Mesothelial cell of epicardium (in vitro differentiated cells): ENCODE measurements at regions not wholly inside any gene's neighbourhood (a gene's known extent, or its start where the extent isn't known, plus 50 kb on each side); places are given as distances from the start of the nearest gene placed in this dataset.

Experiments
- DNase-seq, 2 experiments: peaks; one replicate each; pipeline ENCODE4 v3.0.0; 2021; ENCODE audit warnings: low spot score in 2 of 2; ENCODE audit not compliant: unreplicated experiment in 2 of 2
- H3K27ac Mint-ChIP-seq: 2 replicates; pipeline ENCODE4 v1.8.0; 2021; ENCODE audit warnings: mixed read lengths
- H3K27me3 Mint-ChIP-seq: 2 replicates; pipeline ENCODE4 v1.8.0; 2021; ENCODE audit warnings: low read depth, mixed read lengths
- H3K36me3 Mint-ChIP-seq: 2 replicates; pipeline ENCODE4 v1.8.0; 2021; ENCODE audit warnings: mixed read lengths
- H3K4me1 Mint-ChIP-seq: 2 replicates; pipeline ENCODE4 v1.8.0; 2021; ENCODE audit warnings: mixed read lengths
- H3K4me3 Mint-ChIP-seq: 2 replicates; pipeline ENCODE4 v1.8.0; 2021; ENCODE audit warnings: mild to moderate bottlenecking, moderate library complexity, mixed read lengths
- H3K9me3 Mint-ChIP-seq: 2 replicates; pipeline ENCODE4 v1.8.0; 2021; ENCODE audit warnings: mixed read lengths
- CTCF ChIP-seq: fragments of 200-600 bp; sonication (generic); IDR thresholded peaks from one replicate; pipeline ENCODE4 v1.5.0; 2021; ENCODE audit warnings: antibody characterized with exemption; ENCODE audit not compliant: unreplicated experiment

DNA sequence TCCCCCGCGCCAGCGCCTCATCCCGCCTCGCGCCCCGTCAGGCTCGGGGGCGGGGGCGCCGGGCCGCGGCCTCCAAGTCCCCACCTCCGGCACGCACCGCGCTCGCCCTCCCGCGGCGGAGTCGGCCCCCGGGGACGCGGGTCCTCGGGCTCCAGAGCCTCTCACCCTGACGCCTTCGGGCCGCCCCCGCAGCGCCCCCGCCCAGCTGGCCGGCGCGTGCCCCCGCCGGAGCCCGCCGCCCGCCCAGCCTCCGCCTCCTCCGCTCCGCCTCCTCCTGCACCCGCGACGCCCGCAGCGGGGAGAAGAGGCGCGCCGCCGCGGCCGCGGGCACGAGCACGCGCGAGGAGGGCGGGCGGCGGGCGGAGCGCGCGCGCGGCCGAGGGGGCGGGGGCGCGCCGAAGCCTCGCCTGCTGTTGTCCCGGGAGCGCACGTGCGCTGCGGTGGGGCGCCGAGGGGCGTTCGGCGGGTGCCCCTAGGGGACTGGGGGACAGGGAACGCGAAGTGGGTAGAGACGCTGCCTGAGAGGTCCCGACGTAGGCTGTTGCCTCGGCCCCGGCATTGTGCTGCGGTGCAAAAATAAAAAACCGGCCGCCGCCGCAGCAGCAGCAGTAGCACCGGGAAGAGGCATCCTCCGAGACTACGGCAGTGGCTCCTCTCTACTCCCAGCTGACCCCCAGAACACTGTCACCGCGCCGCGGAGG lies 87.4 kb upstream of the ARHGAP32 start:
- no peaks in the 10 kb centered on the region for H3K36me3 Mint-ChIP-seq
- no peaks in the 10 kb centered on the region for H3K9me3 Mint-ChIP-seq
- peak overlapping the region; percentile 65 for H3K27ac Mint-ChIP-seq
- DNase-seq = peak; percentile 78 to 82
- no peak for TF ChIP-seq CTCF
- no peaks in the 10 kb centered on the region for H3K27me3 Mint-ChIP-seq
- peaks cover 58% of the 10 kb centered on the region for H3K4me1 Mint-ChIP-seq
- peak overlapping the region; percentile 77 for H3K4me3 Mint-ChIP-seq

GRCh38 chr11:129278586-129279319 lies 86.6 kb upstream of the ARHGAP32 start:
- peak overlapping the region; percentile 83 for H3K4me3 Mint-ChIP-seq
- TF ChIP-seq CTCF = no peak
- H3K27me3 Mint-ChIP-seq = no peaks in the 10 kb centered on the region
- peak in 1 of 2 experiments; percentile 43 for DNase-seq
- H3K36me3 Mint-ChIP-seq = no peaks in the 10 kb centered on the region
- no peaks in the 10 kb centered on the region for H3K9me3 Mint-ChIP-seq
- peaks cover 60% of the 10 kb centered on the region for H3K4me1 Mint-ChIP-seq
- H3K27ac Mint-ChIP-seq = peak overlapping the region; percentile 76

GRCh38 chr11:129277198-129277843 lies 85.2 kb upstream of the ARHGAP32 start:
- no peaks in the 10 kb centered on the region for H3K36me3 Mint-ChIP-seq
- H3K4me3 Mint-ChIP-seq = peak overlapping the region; percentile 83
- TF ChIP-seq CTCF = no peak
- H3K9me3 Mint-ChIP-seq = no peaks in the 10 kb centered on the region
- H3K27me3 Mint-ChIP-seq = no peaks in the 10 kb centered on the region
- H3K27ac Mint-ChIP-seq = no peak overlapping the region
- peaks cover 52% of the 10 kb centered on the region for H3K4me1 Mint-ChIP-seq
- no peak for DNase-seq

GRCh38 chr11:129275828-129276227 lies 83.7 kb upstream of the ARHGAP32 start:
- Mint-ChIP-seq H3K27me3 (no peaks in the 10 kb centered on the region), H3K4me3 (no peak overlapping the region), H3K4me1 (peaks cover 51% of the 10 kb centered on the region), H3K9me3 (no peaks in the 10 kb centered on the region), H3K36me3 (no peaks in the 10 kb centered on the region), H3K27ac (no peak overlapping the region)
- no peak for TF ChIP-seq CTCF
- no peak for DNase-seq

DNA sequence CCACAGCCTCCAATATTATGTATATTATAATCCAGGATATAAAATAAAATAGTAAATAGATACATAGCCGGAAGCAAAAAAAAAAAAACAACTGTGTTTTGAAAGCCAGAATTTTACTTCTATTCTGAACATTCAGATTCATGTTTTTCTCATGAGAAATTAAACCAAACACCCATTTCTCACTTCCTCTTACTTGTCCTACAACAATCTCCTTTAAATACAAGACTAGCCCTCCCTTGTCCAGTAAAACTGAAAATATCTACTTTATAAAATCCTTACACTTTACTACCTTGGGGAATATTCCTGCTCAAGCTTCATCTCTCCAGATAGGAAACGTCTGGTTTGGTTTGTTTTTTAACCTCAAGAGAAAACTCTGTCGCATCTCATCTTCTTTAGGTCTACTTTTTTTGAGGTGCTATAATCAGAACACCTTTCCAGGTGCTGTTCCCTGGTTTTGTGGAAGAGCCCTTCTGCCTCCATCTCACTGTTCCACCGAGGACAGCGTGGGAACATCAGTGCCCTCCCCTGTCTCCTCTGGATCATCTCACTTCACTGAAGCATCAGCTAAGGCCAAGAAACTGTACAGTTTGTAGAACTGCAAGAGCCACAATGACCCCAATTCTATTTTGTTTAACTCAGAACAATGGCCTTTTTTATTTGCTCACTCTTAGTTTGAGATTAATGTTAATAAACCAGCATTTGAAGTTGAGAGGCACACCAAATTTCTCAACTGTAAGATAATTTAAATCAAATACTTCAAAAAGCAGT lies 82.0 kb upstream of the ARHGAP32 start:
- no peaks in the 10 kb centered on the region for H3K27me3 Mint-ChIP-seq
- DNase-seq = no peak
- H3K4me3 Mint-ChIP-seq = no peak overlapping the region
- H3K4me1 Mint-ChIP-seq = peaks cover 40% of the 10 kb centered on the region
- no peak for TF ChIP-seq CTCF
- H3K36me3 Mint-ChIP-seq = peaks cover 1% of the 10 kb centered on the region
- H3K27ac Mint-ChIP-seq = no peak overlapping the region
- H3K9me3 Mint-ChIP-seq = no peaks in the 10 kb centered on the region
